NT2/D1 (cell line): ENCODE measurements at regions not wholly inside any gene's neighbourhood (a gene's known extent, or its start where the extent isn't known, plus 50 kb on each side); places are given as distances from the start of the nearest gene placed in this dataset.

Experiments
- DNase-seq: peaks from one replicate; pipeline ENCODE4 v3.0.0-alpha.2; 2011; ENCODE audit warnings: low read depth, low spot score
- H3K27me3 ChIP-seq: 2 replicates; pipeline ENCODE4 v1.6.0; 2011; ENCODE audit warnings: mild to moderate bottlenecking; ENCODE audit not compliant: insufficient read length, insufficient read depth
- H3K36me3 ChIP-seq: 2 replicates; pipeline ENCODE4 v1.6.1; 2011; ENCODE audit warnings: mild to moderate bottlenecking, low read length, mixed read lengths; ENCODE audit not compliant: insufficient read depth, insufficient read length
- H3K4me1 ChIP-seq: 2 replicates; pipeline ENCODE4 v1.5.1; 2011; ENCODE audit not compliant: insufficient read depth, insufficient read length
- H3K4me3 ChIP-seq: 2 replicates; pipeline ENCODE4 v1.5.1; 2011; ENCODE audit warnings: low read depth; ENCODE audit not compliant: insufficient read length
- H3K9ac ChIP-seq: 2 replicates; pipeline ENCODE4 v1.6.0; 2011; ENCODE audit warnings: low read depth; ENCODE audit not compliant: insufficient read length
- H3K9me3 ChIP-seq: 2 replicates; pipeline ENCODE4 v1.5.1; 2011; ENCODE audit warnings: mild to moderate bottlenecking, low read length; ENCODE audit not compliant: insufficient read depth
- SUZ12 ChIP-seq: IDR thresholded peaks from 2 replicates; pipeline ENCODE4 v1.6.1; 2011; ENCODE audit not compliant: insufficient read length, insufficient read depth; ENCODE audit errors: extremely low read depth
- YY1 ChIP-seq: IDR thresholded peaks from 2 replicates; pipeline ENCODE4 v1.6.1; 2011; ENCODE audit not compliant: insufficient read length, insufficient read depth
- ZNF274 ChIP-seq: IDR thresholded peaks from 2 replicates; pipeline ENCODE4 v1.6.1; 2011; ENCODE audit warnings: mild to moderate bottlenecking, low read depth, low read length

DNA sequence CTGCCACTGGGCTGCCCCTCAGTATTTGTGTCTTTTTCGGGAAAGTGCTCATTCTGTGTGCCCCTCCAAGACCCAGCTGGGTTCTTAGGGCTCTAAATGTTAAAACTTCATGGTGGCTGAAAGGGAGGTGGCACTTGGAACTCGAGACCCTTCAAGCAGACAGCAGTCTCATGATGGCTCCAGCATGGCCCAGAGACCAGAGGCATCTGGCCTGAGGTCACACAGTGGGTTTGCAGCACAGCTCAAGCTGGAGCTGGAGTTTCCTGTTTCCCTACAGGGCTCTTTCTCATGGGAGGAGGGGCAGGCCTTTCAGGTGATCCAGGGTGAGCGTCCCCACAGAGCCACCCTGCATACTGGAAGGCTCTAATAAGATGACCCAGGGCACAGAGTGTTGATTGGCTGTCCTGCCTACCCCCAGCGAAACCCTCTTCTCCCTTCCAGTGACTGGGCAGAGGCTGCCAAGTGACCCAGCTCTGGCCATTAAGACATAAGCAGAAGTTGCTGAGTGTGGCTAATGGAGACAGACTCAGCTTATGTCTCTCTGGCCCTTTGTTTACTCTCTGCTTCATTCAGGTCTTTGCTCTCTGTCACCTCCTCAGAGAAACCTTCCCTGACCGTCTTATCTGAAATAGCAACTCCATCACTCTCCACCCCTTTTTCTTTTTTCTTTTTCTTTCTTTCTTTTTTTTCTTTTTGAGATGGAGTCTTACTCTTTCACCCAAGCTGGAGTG is 166.6 kb upstream of the SMAD3 start:
- DNase-seq, result no peak
- no peak for TF ChIP-seq YY1
- TF ChIP-seq SUZ12, result no peak
- TF ChIP-seq ZNF274, result no peak
- H3K9me3 ChIP-seq, result no peaks in the 10 kb centered on the region

GRCh38 chr15:66899555-66900350 is 165.6 kb upstream of the SMAD3 start:
- H3K9ac ChIP-seq, result no peak overlapping the region
- H3K27me3 ChIP-seq, result no peaks in the 10 kb centered on the region
- H3K4me3 ChIP-seq, result no peak overlapping the region
- H3K4me1 ChIP-seq, result peaks cover 3% of the 10 kb centered on the region
- H3K36me3 ChIP-seq, result no peaks in the 10 kb centered on the region
- TF ChIP-seq SUZ12 (no peak), ZNF274 (no peak), YY1 (no peak)
- no peaks in the 10 kb centered on the region for H3K9me3 ChIP-seq
- DNase-seq, result no peak

More for the DNA sequence above, 166.6 kb upstream of the SMAD3 start:
- no peak overlapping the region for H3K9ac ChIP-seq
- H3K4me3 ChIP-seq, result no peak overlapping the region
- no peaks in the 10 kb centered on the region for H3K36me3 ChIP-seq
- H3K27me3 ChIP-seq, result no peaks in the 10 kb centered on the region
- H3K4me1 ChIP-seq, result peaks cover 3% of the 10 kb centered on the region

- no peak for DNase-seq
- Histone ChIP-seq H3K4me1 (peaks cover 3% of the 10 kb centered on the region), H3K9ac (no peak overlapping the region), H3K9me3 (0 out of 2 replicates have a peak, but pooled peaks cover 4% of the 10 kb centered on the region), H3K4me3 (no peak overlapping the region), H3K36me3 (no peaks in the 10 kb centered on the region), H3K27me3 (no peaks in the 10 kb centered on the region)
- no peak for TF ChIP-seq SUZ12
Observed at GRCh38 chr15:66900586-66901310, 164.7 kb upstream of the SMAD3 start.

DNA sequence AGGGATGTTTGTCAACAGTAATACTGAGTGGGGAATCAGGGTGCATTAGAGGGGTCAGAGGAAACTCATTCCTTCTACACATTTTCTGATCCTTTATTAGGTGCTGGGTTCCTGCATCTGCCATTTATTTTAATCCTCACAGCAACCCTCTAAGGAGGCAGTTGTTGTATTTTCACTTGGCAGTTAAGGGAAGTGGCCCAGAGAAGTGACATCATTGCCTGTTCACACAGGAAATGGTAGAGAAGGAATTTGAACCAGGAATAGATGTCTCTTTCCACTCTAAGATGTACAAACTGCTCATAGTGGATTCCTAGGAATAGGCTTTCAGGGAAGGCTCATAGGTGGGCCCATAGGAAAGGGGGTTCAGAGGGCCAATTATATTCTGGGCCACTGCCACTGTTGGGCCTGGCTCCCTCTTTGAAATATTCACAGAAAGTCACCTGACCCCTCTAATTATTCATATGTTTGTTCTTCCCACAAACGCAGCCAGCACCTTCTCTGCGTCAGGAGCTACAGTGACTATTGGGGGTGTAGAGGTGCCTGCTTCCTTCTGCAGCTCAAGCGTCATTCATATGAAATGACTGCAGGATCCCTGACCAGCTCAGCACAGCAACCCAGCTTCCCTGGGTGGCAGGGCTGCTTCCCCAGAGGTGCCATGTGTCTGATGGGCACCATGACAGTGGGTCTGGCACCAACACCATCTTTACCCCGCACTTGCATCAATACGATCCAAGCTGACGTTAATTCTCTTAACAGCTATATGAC is 163.9 kb upstream of the SMAD3 start:
- Histone ChIP-seq H3K36me3 (no peaks in the 10 kb centered on the region), H3K4me3 (no peak overlapping the region), H3K9ac (no peak overlapping the region), H3K9me3 (peaks cover 8% of the 10 kb centered on the region; the same call in 1 of the 2 replicates), H3K27me3 (no peaks in the 10 kb centered on the region), H3K4me1 (peaks cover 3% of the 10 kb centered on the region)
- no peak for DNase-seq
- TF ChIP-seq ZNF274 (no peak), YY1 (no peak), SUZ12 (no peak)

- Histone ChIP-seq H3K36me3 (no peaks in the 10 kb centered on the region), H3K4me3 (no peak overlapping the region), H3K4me1 (peaks cover 10% of the 10 kb centered on the region), H3K27me3 (no peaks in the 10 kb centered on the region), H3K9me3 (peaks cover 8% of the 10 kb centered on the region; the same call in 1 of the 2 replicates), H3K9ac (no peak overlapping the region)
- TF ChIP-seq YY1 (no peak), SUZ12 (no peak), ZNF274 (no peak)
- no peak for DNase-seq
Observed at GRCh38 chr15:66905185-66905584, 160.2 kb upstream of the SMAD3 start.

GRCh38 chr15:66905954-66906353 is 159.4 kb upstream of the SMAD3 start:
- Histone ChIP-seq H3K4me1 (peaks cover 10% of the 10 kb centered on the region), H3K4me3 (no peak overlapping the region), H3K9me3 (peaks cover 8% of the 10 kb centered on the region; the same call in 1 of the 2 replicates), H3K27me3 (no peaks in the 10 kb centered on the region), H3K9ac (no peak overlapping the region), H3K36me3 (no peaks in the 10 kb centered on the region)
- no peak for DNase-seq
- TF ChIP-seq YY1, result no peak
- TF ChIP-seq ZNF274, result no peak
- no peak for TF ChIP-seq SUZ12
